ENCODE measurements at regions not wholly inside any gene's neighbourhood (a gene's known extent, or its start where the extent isn't known, plus 50 kb on each side); places are given as distances from the start of the nearest gene placed in this dataset.

DNA sequence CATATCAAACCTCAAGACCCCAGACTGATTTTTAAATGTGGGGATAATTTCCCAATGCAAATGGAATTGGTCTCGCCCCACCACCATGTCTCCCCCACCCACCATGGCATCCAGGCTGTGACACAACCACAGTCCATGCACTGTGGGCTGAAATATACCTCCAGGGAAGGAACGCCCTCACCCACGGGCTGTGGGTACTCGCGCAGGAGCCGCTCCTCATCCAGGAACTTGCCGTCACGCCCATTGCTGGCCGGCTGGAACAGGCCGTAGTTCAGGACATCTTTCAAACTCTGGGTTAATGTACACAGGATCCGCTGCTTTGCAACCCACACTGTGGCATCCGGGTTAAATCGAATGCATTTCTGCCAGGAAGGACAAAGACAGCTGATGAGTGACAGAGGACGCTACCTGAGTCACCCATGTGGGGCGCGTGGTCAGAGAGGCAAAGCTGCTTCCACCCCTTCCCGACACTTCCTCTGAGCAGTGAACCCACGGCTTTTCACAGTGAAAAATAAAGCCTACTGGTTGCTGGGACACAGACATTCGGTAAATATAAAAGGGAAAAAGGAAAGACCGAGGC, 133.6 kb downstream of the SHANK2 start:
- no peak for DNase-seq
- H3K18ac ChIP-seq (ENCODE audit: low read depth in 1 of 2, low read length in 2 of 2), result no peak overlapping the region
- H3K4ac ChIP-seq (ENCODE audit: low read depth in 1 of 2, low read length in 2 of 2), result no peak overlapping the region
- H2BK12ac ChIP-seq (ENCODE audit: low read length in 2 of 2), result no peak overlapping the region
- no peak overlapping the region for H2AK5ac ChIP-seq (ENCODE audit: low read length, severe bottlenecking)
- H2BK120ac ChIP-seq (ENCODE audit: low read depth, low read length), result no peak overlapping the region
- no peak overlapping the region for H2AFZ ChIP-seq (ENCODE audit: low read depth, low read length)
- no peak overlapping the region for H4K8ac ChIP-seq (ENCODE audit: low read length)
- no peaks in the 10 kb centered on the region for H3K9me3 ChIP-seq (ENCODE audit: control insufficient read depth, low read length)
- no peak overlapping the region for H3K27ac ChIP-seq (ENCODE audit: low read length, poor library complexity, severe bottlenecking)
- H2BK5ac ChIP-seq (ENCODE audit: low read depth, low read length, poor library complexity, severe bottlenecking), result no peak overlapping the region
- H4K91ac ChIP-seq (ENCODE audit: low read length), result peak overlapping the region; percentile 36
- H3K27me3 ChIP-seq (ENCODE audit: control insufficient read depth in 1 of 2, insufficient read depth in 1 of 2, low read length in 2 of 2), result peaks cover 0 to 4% of the 10 kb centered on the region in 2 experiments
- no peak overlapping the region for H3K9ac ChIP-seq (ENCODE audit: low read length)
- no peak overlapping the region for H3K14ac ChIP-seq (ENCODE audit: low read length in 2 of 2)
- no peak overlapping the region for H3K23ac ChIP-seq (ENCODE audit: low read length in 2 of 2)
- H3K79me1 ChIP-seq (replicated peaks; ENCODE audit: low read length, poor library complexity, severe bottlenecking), result no peaks in the 10 kb centered on the region
- no peak overlapping the region for H2BK15ac ChIP-seq (ENCODE audit: low read depth, poor library complexity, severe bottlenecking)
- no peak overlapping the region for H3K4me2 ChIP-seq (ENCODE audit: low read length, poor library complexity, severe bottlenecking)
- H3K4me3 ChIP-seq (ENCODE audit: insufficient read depth in 1 of 2, low read depth in 1 of 2, low read length in 2 of 2), result no peak overlapping the region
- no peaks in the 10 kb centered on the region for H3K36me3 ChIP-seq (ENCODE audit: control insufficient read depth in 1 of 2, insufficient read depth in 2 of 2, low read depth in 1 of 2, low read length in 2 of 2)
- peaks cover 2% of the 10 kb centered on the region for H3K4me1 ChIP-seq (ENCODE audit: control insufficient read depth, insufficient read depth, low read depth, low read length)
- WGBS, result 95% methylated on average over 20 of the region's 20 CpGs

DNA sequence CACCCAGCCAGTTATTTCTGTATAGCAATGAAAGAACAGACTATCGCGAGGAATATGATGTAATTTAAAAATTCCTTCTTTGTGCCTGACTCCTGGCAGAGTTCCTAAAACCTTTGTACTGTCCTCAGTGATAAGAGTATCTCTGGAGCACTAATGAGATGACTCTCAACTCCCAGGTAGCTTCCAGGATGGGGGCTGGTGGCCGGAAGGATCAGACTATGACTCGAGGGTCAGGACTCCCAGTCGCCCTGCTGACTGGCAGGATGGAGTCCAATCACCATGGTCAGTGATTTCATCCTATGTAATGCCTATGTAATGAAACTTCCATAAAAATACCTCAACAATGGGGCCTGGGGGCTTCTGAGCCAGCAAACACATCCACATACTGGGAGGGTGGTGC, 135.1 kb downstream of the SHANK2 start:
- H3K23ac ChIP-seq (ENCODE audit: low read length in 2 of 2), result no peak overlapping the region
- H3K4me1 ChIP-seq (ENCODE audit: control insufficient read depth, insufficient read depth, low read depth, low read length), result peaks cover 2% of the 10 kb centered on the region
- H2AK5ac ChIP-seq (ENCODE audit: low read length, severe bottlenecking), result no peak overlapping the region
- peaks cover 0 to 19% of the 10 kb centered on the region in 2 experiments for H3K27me3 ChIP-seq (ENCODE audit: control insufficient read depth in 1 of 2, insufficient read depth in 1 of 2, low read length in 2 of 2)
- no peak overlapping the region for H3K14ac ChIP-seq (ENCODE audit: low read length in 2 of 2)
- H2BK120ac ChIP-seq (ENCODE audit: low read depth, low read length), result no peak overlapping the region
- H3K4me2 ChIP-seq (ENCODE audit: low read length, poor library complexity, severe bottlenecking), result no peak overlapping the region
- peaks cover 0 to 4% of the 10 kb centered on the region in 2 experiments for H3K36me3 ChIP-seq (ENCODE audit: control insufficient read depth in 1 of 2, insufficient read depth in 2 of 2, low read depth in 1 of 2, low read length in 2 of 2)
- H2BK12ac ChIP-seq (ENCODE audit: low read length in 2 of 2), result no peak overlapping the region
- H3K4me3 ChIP-seq (ENCODE audit: insufficient read depth in 1 of 2, low read depth in 1 of 2, low read length in 2 of 2), result no peak overlapping the region
- no peak overlapping the region for H2BK5ac ChIP-seq (ENCODE audit: low read depth, low read length, poor library complexity, severe bottlenecking)
- no peak overlapping the region for H3K4ac ChIP-seq (ENCODE audit: low read depth in 1 of 2, low read length in 2 of 2)
- no peak overlapping the region for H3K18ac ChIP-seq (ENCODE audit: low read depth in 1 of 2, low read length in 2 of 2)
- H3K9me3 ChIP-seq (ENCODE audit: control insufficient read depth, low read length), result no peaks in the 10 kb centered on the region
- no peak overlapping the region for H4K8ac ChIP-seq (ENCODE audit: low read length)
- H3K9ac ChIP-seq (ENCODE audit: low read length), result no peak overlapping the region
- H4K91ac ChIP-seq (ENCODE audit: low read length), result no peak overlapping the region
- no peak overlapping the region for H3K27ac ChIP-seq (ENCODE audit: low read length, poor library complexity, severe bottlenecking)
- no peak overlapping the region for H2BK15ac ChIP-seq (ENCODE audit: low read depth, poor library complexity, severe bottlenecking)
- no peaks in the 10 kb centered on the region for H3K79me1 ChIP-seq (replicated peaks; ENCODE audit: low read length, poor library complexity, severe bottlenecking)
- 83% methylated on average over 5 of the region's 5 CpGs for WGBS
- no peak overlapping the region for H2AFZ ChIP-seq (ENCODE audit: low read depth, low read length)
- no peak for DNase-seq

DNA sequence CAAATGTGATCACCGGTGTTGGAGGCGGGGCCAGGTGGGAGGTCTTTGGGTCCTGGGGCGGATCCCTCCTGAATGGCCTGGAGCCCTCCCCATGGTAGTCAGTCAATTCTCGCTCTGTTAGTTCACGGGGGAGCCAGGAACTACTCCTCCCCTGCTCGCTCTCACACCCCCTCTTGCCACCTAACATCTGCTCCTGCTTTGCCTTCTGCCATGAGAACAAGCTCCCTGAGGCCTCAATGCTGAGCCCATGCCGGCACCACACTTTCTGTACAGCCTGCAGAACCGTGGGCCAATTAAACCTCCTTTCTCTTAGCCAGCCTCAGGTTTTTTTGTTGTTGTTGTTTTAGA, 135.7 kb downstream of the SHANK2 start:
- no peak overlapping the region for H2AK5ac ChIP-seq (ENCODE audit: low read length, severe bottlenecking)
- no peak overlapping the region for H3K14ac ChIP-seq (ENCODE audit: low read length in 2 of 2)
- H3K23ac ChIP-seq (ENCODE audit: low read length in 2 of 2), result no peak overlapping the region
- no peak overlapping the region for H3K27ac ChIP-seq (ENCODE audit: low read length, poor library complexity, severe bottlenecking)
- H2BK5ac ChIP-seq (ENCODE audit: low read depth, low read length, poor library complexity, severe bottlenecking), result no peak overlapping the region
- WGBS, result 95% methylated on average over 7 of the region's 8 CpGs
- no peaks in the 10 kb centered on the region for H3K9me3 ChIP-seq (ENCODE audit: control insufficient read depth, low read length)
- no peak overlapping the region for H3K4me3 ChIP-seq (ENCODE audit: insufficient read depth in 1 of 2, low read depth in 1 of 2, low read length in 2 of 2)
- no peak for DNase-seq
- no peak overlapping the region for H3K18ac ChIP-seq (ENCODE audit: low read depth in 1 of 2, low read length in 2 of 2)
- H2BK120ac ChIP-seq (ENCODE audit: low read depth, low read length), result no peak overlapping the region
- peaks cover 2% of the 10 kb centered on the region for H3K4me1 ChIP-seq (ENCODE audit: control insufficient read depth, insufficient read depth, low read depth, low read length)
- H2AFZ ChIP-seq (ENCODE audit: low read depth, low read length), result no peak overlapping the region
- H2BK15ac ChIP-seq (ENCODE audit: low read depth, poor library complexity, severe bottlenecking), result no peak overlapping the region
- no peak overlapping the region for H2BK12ac ChIP-seq (ENCODE audit: low read length in 2 of 2)
- peaks cover 0 to 4% of the 10 kb centered on the region in 2 experiments for H3K36me3 ChIP-seq (ENCODE audit: control insufficient read depth in 1 of 2, insufficient read depth in 2 of 2, low read depth in 1 of 2, low read length in 2 of 2)
- no peak overlapping the region for H3K9ac ChIP-seq (ENCODE audit: low read length)
- H4K8ac ChIP-seq (ENCODE audit: low read length), result no peak overlapping the region
- no peaks in the 10 kb centered on the region for H3K79me1 ChIP-seq (replicated peaks; ENCODE audit: low read length, poor library complexity, severe bottlenecking)
- H3K4me2 ChIP-seq (ENCODE audit: low read length, poor library complexity, severe bottlenecking), result no peak overlapping the region
- H3K27me3 ChIP-seq (ENCODE audit: control insufficient read depth in 1 of 2, insufficient read depth in 1 of 2, low read length in 2 of 2), result peaks cover 0 to 20% of the 10 kb centered on the region in 2 experiments
- H4K91ac ChIP-seq (ENCODE audit: low read length), result no peak overlapping the region
- no peak overlapping the region for H3K4ac ChIP-seq (ENCODE audit: low read depth in 1 of 2, low read length in 2 of 2)

- H3K27me3 ChIP-seq (ENCODE audit: control insufficient read depth in 1 of 2, insufficient read depth in 1 of 2, low read length in 2 of 2), result peaks cover 0 to 23% of the 10 kb centered on the region in 2 experiments
- H3K79me1 ChIP-seq (replicated peaks; ENCODE audit: low read length, poor library complexity, severe bottlenecking), result no peaks in the 10 kb centered on the region
- H3K4ac ChIP-seq (ENCODE audit: low read depth in 1 of 2, low read length in 2 of 2), result no peak overlapping the region
- H3K4me2 ChIP-seq (ENCODE audit: low read length, poor library complexity, severe bottlenecking), result no peak overlapping the region
- H3K18ac ChIP-seq (ENCODE audit: low read depth in 1 of 2, low read length in 2 of 2), result no peak overlapping the region
- no peak overlapping the region for H4K8ac ChIP-seq (ENCODE audit: low read length)
- H2AFZ ChIP-seq (ENCODE audit: low read depth, low read length), result no peak overlapping the region
- H2BK15ac ChIP-seq (ENCODE audit: low read depth, poor library complexity, severe bottlenecking), result no peak overlapping the region
- no peak overlapping the region for H2BK120ac ChIP-seq (ENCODE audit: low read depth, low read length)
- WGBS, result 89% methylated on average over 19 of the region's 19 CpGs
- no peak overlapping the region for H3K27ac ChIP-seq (ENCODE audit: low read length, poor library complexity, severe bottlenecking)
- H3K36me3 ChIP-seq (ENCODE audit: control insufficient read depth in 1 of 2, insufficient read depth in 2 of 2, low read depth in 1 of 2, low read length in 2 of 2), result peaks cover 0 to 4% of the 10 kb centered on the region in 2 experiments
- H2BK12ac ChIP-seq (ENCODE audit: low read length in 2 of 2), result no peak overlapping the region
- H3K9ac ChIP-seq (ENCODE audit: low read length), result no peak overlapping the region
- DNase-seq, result no peak
- H2BK5ac ChIP-seq (ENCODE audit: low read depth, low read length, poor library complexity, severe bottlenecking), result no peak overlapping the region
- no peaks in the 10 kb centered on the region for H3K9me3 ChIP-seq (ENCODE audit: control insufficient read depth, low read length)
- H2AK5ac ChIP-seq (ENCODE audit: low read length, severe bottlenecking), result no peak overlapping the region
- no peak overlapping the region for H4K91ac ChIP-seq (ENCODE audit: low read length)
- H3K23ac ChIP-seq (ENCODE audit: low read length in 2 of 2), result no peak overlapping the region
- H3K4me3 ChIP-seq (ENCODE audit: insufficient read depth in 1 of 2, low read depth in 1 of 2, low read length in 2 of 2), result no peak overlapping the region
- H3K4me1 ChIP-seq (ENCODE audit: control insufficient read depth, insufficient read depth, low read depth, low read length), result peaks cover 2% of the 10 kb centered on the region
- H3K14ac ChIP-seq (ENCODE audit: low read length in 2 of 2), result no peak overlapping the region
These were observed 136.3 kb downstream of the SHANK2 start for GRCh38 chr11:71115770-71116692.
